NCI-H1092 treated with DMSO at 0.1 percent for 48 hours (cell line): ENCODE measurements at regions not wholly inside any gene's neighbourhood (a gene's known extent, or its start where the extent isn't known, plus 50 kb on each side); places are given as distances from the start of the nearest gene placed in this dataset.

Source experiments
- DNase-seq: peaks from one replicate; lab custom pipeline; 2025; lab: John Stamatoyannopoulos, UW

DNA sequence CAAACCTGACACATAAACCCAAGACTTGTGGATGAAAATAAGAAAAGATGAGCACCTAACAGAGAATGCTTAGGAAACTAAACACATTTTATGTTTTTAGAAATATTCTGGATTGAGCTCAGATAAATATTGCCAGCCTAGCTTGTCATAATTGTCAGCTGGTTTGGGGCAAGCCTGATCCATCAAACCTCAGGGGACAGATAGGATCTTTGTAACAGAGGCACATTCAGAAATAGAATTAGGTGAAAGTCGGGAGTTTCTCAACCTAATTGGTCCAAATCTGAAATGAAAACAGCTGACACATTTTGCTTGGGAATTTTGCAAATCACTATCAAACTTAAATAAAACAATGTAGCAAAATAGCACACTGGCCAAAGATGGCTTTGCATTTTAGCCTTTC, 503.7 kb downstream of the ANXA1 start:
- DNase-seq, result no peak

GRCh38 chr9:73655831-73656230, 504.2 kb downstream of the ANXA1 start:
- DNase-seq, result no peak

DNA sequence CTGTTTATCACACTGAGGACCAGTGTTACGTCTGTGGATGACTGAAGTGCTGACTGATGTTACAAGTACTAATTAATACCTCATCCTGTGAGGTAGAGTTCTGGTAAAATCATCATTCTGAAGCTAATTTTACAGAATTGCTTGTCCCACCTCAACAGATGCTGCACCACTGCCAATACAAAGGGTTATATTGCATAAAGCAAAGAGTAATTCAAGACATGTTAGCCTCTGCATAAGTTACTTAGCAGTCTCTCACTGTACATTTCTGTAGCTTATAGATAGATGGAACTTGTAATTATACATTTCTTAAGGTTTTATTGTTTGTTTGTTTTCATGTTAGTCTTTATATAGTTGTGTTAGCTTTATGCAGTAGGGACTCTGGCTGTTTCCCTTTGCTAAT, 513.6 kb downstream of the ANXA1 start:
- no peak for DNase-seq

DNA sequence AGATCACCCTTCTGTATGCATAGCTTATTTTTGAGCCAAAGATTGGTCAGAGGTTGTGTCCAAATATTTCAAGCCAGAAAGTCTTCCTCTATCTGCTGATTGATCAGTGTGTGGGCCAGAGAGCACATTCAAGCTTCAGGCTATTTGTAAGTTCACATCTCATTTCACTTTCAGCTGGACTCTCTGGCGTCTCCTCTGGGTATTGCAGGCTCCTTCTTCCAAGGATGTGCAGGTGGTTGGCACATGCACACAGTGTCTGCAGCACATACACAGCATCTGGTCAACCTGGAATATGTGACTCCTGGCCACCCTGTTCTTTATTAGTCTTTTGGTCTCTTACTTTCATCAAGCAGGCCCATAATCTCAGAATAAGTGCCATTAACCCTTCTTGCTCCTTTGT, 516.1 kb downstream of the ANXA1 start:
- DNase-seq, result no peak

DNA sequence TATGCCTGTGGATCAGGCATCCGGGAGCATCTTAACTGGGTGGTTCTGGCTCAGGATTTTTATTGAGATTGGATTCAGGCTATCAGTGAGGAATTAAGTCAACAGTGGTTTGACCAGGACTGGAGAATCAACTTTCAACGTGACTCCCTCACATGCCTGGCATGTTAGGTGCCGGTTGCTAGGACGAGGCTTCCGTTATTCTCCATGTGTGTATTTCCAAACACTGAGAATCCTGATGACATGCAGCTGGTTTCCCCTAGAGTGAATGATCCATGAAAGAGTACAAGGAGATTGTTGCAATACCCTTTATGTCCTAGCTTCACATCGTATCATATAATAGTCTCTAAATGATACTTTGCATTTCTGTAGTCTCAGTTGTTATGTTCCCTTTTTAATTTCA, 529.2 kb downstream of the ANXA1 start:
- no peak for DNase-seq

DNA sequence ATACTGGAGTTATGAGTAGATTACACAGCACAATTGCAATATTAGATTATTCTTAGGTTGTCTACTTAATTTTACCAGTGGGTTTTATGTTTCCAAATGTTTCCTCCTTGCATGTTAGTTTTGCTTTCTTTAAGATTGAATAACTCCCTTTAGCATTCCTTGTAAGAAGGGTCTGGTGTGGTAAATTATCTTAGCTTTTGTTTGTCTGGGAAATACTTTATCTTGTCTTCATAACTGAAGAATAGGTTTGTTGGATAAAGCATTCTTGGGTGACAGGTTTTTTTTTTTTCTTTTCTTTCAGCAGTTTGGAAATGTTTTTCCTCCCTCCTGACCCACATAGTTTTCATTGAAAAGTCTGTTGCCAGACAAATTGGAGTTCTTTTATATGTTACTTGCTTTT, 531.1 kb downstream of the ANXA1 start:
- DNase-seq, result no peak

- peak; percentile 55 for DNase-seq
Observed at GRCh38 chr9:73683862-73684591, 532.4 kb downstream of the ANXA1 start.

DNA sequence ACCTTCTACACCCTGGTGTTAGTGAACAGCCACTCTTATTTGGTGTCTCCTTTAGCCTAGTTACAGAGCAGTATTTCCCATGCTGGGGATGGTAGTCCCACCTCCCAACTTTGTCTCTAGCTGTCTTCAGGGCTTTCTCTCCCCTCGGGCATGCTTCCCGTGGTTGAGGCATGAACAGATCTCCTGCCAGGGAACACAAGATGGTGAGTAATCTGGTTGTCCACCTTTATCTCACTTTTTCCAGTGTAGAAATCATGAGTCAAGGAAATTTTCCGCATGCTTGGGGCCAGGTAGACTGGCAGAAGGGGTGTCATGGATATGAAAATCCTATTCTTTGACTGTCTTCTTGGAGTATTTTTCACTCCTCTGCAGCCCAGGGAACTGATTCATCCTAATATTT, 532.9 kb downstream of the ANXA1 start:
- DNase-seq, result no peak

DNA sequence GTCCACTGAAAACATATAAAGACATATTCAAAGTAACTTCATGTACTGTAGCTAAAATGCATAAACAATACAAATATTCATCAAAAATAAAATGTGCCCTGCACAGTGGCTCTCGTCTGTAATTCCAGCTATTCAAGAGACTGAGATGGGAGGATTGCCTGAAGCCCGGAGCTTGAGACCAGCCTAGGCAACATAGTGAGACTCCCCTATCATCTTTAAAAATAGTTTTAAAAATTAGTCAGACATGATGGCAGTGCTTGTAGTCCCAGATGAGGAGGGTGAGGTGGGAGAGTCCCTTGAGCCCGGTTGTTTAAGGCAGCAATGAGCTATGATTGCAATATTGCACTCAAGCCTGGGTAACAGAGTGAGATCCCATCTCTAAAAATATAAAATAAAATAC, 534.1 kb downstream of the ANXA1 start:
- DNase-seq, result no peak

DNA sequence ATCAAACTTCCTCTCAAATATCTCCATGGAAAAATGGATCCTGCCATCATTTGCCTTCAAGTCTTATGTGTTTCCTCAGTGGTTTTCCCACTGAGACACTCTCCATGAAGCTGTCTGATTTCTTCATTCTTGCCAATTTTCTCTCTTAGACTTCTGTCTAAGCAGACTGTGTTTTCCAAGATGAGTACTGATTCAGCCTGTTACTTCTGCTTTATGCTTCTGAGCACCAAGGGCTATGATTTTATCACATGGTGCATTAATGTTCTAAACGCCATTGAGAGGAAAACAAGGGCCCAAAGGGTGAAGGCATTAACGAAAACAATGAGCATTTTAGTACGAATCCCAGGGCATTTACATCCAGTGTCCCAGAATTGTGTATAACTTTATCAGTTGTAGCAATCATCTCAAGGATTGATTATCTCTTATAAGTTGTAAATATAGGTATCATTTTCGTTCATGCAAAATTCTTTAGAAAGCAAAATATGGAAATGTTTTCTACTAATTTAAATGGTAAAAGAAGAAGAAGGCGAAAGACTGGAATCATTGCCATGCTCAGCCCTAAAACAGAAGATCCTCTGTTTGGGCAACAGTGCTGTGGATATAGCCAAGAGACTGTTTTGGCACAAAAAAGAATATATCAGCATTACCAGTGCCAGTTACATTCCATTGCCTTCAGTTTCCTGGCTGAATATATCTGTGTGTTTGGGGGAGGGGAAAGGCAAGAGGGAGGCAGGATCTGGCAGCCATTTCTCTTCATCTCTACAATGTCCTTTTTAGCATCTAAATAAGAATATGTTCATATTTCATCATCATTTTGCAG, 537.6 kb downstream of the ANXA1 start:
- no peak for DNase-seq

GRCh38 chr9:73701415-73702057, 549.9 kb downstream of the ANXA1 start:
- DNase-seq, result no peak

DNA sequence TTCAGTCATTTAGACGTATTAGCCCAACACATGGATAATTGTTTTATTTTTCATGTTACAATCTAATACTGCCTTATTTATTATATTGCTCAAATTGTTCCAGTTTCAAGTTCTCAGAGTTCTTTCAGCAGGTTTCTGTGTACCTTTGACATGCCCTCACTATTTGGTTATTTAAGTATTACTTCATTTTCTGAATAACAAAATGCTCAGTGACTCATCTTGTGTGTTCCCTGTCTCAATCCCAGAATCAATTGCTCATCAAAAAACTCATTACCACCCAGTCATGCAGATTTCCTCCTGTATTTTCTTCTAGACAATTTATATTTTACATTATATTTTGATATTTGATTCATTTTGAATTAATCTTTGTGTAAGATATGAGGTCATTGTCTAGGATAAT, 562.6 kb downstream of the ANXA1 start:
- DNase-seq, result no peak

DNA sequence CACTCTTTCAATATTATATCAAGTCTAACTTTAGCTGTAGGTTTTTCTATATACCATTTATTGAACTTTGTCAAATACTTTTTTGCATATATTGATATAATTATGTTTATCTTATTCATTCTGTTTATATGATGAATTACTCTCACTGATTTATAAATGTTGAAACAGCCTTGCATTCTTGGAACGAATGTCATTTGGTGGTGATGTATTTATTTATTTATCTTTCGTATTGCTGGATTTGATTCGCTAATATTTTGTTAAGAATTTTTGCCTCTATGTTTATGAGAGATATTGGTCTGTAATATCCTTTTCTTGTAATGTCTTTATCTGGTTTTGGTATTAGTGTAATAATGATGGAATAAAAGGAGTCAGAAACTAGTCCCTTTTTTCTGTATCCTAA, 563.9 kb downstream of the ANXA1 start:
- no peak for DNase-seq

DNA sequence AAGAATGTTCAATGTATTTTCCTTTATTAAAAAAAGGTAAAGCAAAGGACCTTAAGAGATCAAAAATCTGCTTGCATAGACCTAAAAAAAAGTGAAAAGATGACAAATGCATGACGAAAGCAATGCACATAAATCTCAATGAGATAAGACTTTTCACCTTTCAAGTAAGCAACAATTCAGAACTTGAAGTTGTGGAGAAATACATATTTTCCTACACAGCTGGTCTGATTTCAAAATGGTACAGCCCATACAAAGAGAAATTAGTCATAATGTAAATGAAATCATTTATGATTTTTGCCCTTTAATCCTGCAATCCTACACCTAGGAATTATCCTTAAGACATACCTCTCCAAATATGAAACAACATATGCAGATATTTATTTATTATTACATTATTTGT, 568.0 kb downstream of the ANXA1 start:
- no peak for DNase-seq

GRCh38 chr9:73720601-73721000, 568.9 kb downstream of the ANXA1 start:
- no peak for DNase-seq

GRCh38 chr9:73736270-73736669, 584.6 kb downstream of the ANXA1 start:
- DNase-seq, result no peak

GRCh38 chr9:73738741-73739530, 587.3 kb downstream of the ANXA1 start:
- DNase-seq, result no peak

DNA sequence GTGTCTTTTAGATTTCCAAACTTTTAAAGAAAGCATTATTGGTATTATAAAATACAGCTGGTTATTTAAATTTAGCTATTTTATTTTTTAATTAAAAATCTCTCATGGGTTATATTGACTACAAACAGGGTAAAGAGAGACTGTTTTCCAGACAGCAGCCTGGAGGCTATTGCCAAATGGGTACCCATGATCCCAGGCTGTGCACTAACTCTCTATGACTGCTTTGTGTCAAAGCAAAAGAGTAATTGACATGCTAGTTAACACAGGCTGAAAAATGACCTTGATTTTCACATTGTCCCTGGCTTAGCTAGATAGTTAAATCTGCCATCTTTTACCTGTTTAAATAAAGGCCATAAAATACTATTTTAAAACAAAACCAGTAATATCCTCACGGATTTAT, 589.7 kb downstream of the ANXA1 start:
- DNase-seq, result no peak

GRCh38 chr9:73742412-73742811, 590.7 kb downstream of the ANXA1 start:
- DNase-seq, result no peak

GRCh38 chr9:73743826-73744225, 592.2 kb downstream of the ANXA1 start:
- no peak for DNase-seq

- no peak for DNase-seq
Observed at GRCh38 chr9:73745598-73745997, 593.9 kb downstream of the ANXA1 start.

GRCh38 chr9:73753171-73753570, 601.5 kb downstream of the ANXA1 start:
- no peak for DNase-seq
